ENCODE measurements at regions not wholly inside any gene's neighbourhood (a gene's known extent, or its start where the extent isn't known, plus 50 kb on each side); places are given as distances from the start of the nearest gene placed in this dataset.
A peak's percentile ranks its signal among the peaks of the same experiment; 100 is the strongest.
"Not testable (repeated sequence)": the region's sequence is repeated elsewhere in the genome, so short reads cannot be mapped to it uniquely, and the experiment has no call there.

- no peak for DNase-seq (ENCODE audit: low read depth, low spot score)
These were observed 484.7 kb downstream of the DACH1 start for GRCh38 chr13:71382285-71382684.

GRCh38 chr13:71380191-71380590, 486.8 kb downstream of the DACH1 start:
- DNase-seq (ENCODE audit: low read depth, low spot score) = no peak

- DNase-seq (ENCODE audit: low read depth, low spot score) = peak; percentile 22
These were observed 487.8 kb downstream of the DACH1 start for GRCh38 chr13:71378961-71379905.

- DNase-seq (ENCODE audit: low read depth, low spot score) = no peak
These were observed 492.4 kb downstream of the DACH1 start for GRCh38 chr13:71374471-71375049.

- no peak for DNase-seq (ENCODE audit: low read depth, low spot score)
These were observed 498.7 kb downstream of the DACH1 start for GRCh38 chr13:71368336-71368735.

- DNase-seq (ENCODE audit: low read depth, low spot score) = no peak
These were observed 507.0 kb downstream of the DACH1 start for GRCh38 chr13:71360041-71360440.

- DNase-seq (ENCODE audit: low read depth, low spot score) = no peak
These were observed 507.4 kb downstream of the DACH1 start for GRCh38 chr13:71359641-71360040.

GRCh38 chr13:71358218-71358617, 508.8 kb downstream of the DACH1 start:
- DNase-seq (ENCODE audit: low read depth, low spot score) = no peak

GRCh38 chr13:71355010-71355409, 512.0 kb downstream of the DACH1 start:
- DNase-seq (ENCODE audit: low read depth, low spot score) = no peak

GRCh38 chr13:71350886-71351285, 516.1 kb downstream of the DACH1 start:
- no peak for DNase-seq (ENCODE audit: low read depth, low spot score)

- not testable (repeated sequence) for DNase-seq (ENCODE audit: low read depth, low spot score)
These were observed 521.1 kb downstream of the DACH1 start for GRCh38 chr13:71345856-71346255.

GRCh38 chr13:71339736-71340135, 527.3 kb downstream of the DACH1 start:
- no peak for DNase-seq (ENCODE audit: low read depth, low spot score)

- DNase-seq (ENCODE audit: low read depth, low spot score) = no peak
These were observed 528.0 kb downstream of the DACH1 start for GRCh38 chr13:71339005-71339404.

GRCh38 chr13:71338070-71338469, 528.9 kb downstream of the DACH1 start:
- no peak for DNase-seq (ENCODE audit: low read depth, low spot score)

GRCh38 chr13:71327266-71327665, 539.7 kb downstream of the DACH1 start:
- no peak for DNase-seq (ENCODE audit: low read depth, low spot score)

GRCh38 chr13:71325556-71325955, 541.4 kb downstream of the DACH1 start:
- DNase-seq (ENCODE audit: low read depth, low spot score) = no peak

- no peak for DNase-seq (ENCODE audit: low read depth, low spot score)
These were observed 543.7 kb downstream of the DACH1 start for GRCh38 chr13:71323266-71323665.

- DNase-seq (ENCODE audit: low read depth, low spot score) = no peak
These were observed 546.6 kb downstream of the DACH1 start for GRCh38 chr13:71320452-71320851.

- no peak for DNase-seq (ENCODE audit: low read depth, low spot score)
These were observed 550.1 kb downstream of the DACH1 start for GRCh38 chr13:71316792-71317363.

- DNase-seq (ENCODE audit: low read depth, low spot score) = no peak
These were observed 554.1 kb downstream of the DACH1 start for GRCh38 chr13:71312923-71313322.

- DNase-seq (ENCODE audit: low read depth, low spot score) = no peak
These were observed 557.1 kb downstream of the DACH1 start for GRCh38 chr13:71309905-71310304.

- no peak for DNase-seq (ENCODE audit: low read depth, low spot score)
These were observed 560.2 kb downstream of the DACH1 start for GRCh38 chr13:71306821-71307220.

- DNase-seq (ENCODE audit: low read depth, low spot score) = no peak
These were observed 562.1 kb downstream of the DACH1 start for GRCh38 chr13:71304861-71305260.
